ENCODE measurements at regions not wholly inside any gene's neighbourhood (a gene's known extent, or its start where the extent isn't known, plus 50 kb on each side); places are given as distances from the start of the nearest gene placed in this dataset.
"Not testable (repeated sequence)": the region's sequence is repeated elsewhere in the genome, so short reads cannot be mapped to it uniquely, and the experiment has no call there.

DNA sequence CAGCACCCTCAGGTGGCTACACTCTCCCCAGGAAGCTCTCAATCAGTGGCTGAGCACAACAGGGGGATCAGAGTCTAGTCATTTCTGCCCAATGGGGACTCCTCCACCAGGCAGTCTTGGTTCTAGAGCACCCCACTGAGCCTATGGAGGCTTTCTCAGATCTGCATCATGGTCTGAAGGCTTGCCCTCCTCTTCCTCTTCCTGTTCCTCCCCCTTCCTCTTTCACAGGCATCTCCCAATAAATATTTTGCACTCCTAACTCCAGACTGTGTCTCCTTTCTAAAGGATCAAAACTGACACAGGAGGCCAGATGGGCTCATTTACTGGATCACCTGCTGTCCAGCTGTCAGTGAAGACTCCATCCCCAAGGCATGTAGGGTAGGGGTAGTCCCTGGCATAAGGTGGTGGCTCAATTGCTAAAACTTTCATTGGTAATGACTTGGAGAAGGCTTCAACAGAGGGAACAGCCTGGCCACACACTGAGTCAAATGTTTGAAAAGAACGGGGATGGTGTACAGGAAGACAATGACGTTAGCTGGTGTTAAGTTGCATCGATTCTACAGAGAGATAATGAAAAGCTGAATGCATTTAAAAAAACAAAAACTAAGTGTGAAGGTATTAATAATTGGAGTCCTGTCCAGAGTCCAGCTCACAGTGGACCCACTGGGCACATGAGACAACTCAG lies 84.2 kb upstream of the SLC2A1 start:
- no peak for DNase-seq (ENCODE audit: low read depth in 2 of 2)

DNA sequence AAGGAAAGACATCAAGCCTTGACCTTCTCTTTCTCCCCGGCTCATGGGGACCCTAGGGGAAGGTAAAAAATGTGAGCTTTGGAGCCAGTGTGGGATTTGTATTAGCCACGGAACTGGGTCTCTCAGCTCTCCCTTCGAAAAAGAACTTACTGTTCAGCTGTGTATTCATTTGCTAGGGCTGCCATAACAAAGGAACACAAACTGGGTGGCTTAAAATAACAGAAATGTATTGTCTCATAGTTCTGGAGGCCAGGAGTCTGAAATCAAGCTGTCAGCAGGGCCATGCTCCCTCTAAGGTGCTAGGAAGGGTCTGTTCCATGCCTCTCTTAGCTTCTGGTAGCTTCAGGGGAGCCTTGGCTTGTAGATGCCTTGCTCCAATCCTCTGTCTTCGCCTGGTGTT lies 83.5 kb upstream of the SLC2A1 start:
- no peak for DNase-seq (ENCODE audit: low read depth in 2 of 2)

DNA sequence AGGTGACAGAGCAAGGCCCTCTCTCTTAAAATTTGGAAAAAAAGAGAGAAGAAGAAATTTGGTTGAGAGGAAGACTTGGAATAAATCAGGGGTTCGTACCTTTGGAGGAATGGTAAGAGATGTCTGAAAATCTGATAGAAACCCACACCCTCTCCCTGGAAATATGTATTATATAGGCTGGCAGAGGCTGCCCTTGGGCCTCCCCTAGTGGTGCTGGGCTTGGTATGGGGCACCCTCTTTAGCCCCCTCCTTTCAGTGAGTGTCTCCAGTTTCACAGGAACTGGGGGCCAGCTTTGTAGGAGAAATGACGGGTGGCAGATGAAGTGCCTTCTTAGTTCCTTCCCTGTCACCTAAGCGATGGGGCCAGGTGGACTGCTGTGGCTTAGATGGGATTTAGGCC lies 82.9 kb upstream of the SLC2A1 start:
- DNase-seq (ENCODE audit: low read depth in 2 of 2), result no peak

DNA sequence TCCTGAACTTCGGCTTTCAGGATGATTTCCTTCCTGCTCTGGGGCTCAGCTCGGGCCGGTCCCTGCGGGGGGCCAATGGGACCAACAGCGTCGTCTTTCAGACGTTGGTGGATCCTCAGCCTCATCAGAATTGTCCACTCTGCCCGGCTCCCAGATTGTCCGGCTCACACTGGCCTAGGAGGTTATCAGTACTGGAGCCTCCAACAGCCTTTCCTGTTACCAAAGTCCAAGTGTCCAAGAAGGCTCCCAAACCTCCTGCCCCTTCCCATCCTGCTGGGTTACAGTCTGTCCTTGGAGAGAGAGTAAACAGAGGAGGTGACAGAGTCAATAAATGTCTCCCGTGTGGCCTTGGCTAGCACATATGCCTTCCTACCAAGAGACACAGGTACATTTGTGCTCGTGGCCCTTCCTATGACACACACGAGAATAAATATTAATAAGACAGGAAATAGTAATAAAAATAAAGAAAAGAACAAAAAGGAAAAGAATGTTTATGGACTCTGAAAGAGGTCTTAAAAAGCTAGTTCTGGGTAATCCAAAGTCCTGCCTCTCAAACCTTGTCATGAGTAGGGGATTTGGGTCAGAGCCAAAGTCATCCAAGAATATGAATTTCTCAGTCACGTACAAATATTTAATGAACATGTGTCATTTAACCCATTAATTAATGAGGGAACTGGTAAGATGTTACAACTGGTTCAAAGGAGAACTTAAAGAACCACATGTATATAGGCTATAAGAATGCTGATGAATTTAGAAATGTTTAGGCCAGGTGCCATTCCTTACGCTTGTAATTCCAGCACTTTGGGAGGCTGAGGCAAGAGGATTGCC lies 80.8 kb upstream of the SLC2A1 start:
- no peak for DNase-seq (ENCODE audit: low read depth in 2 of 2)

DNA sequence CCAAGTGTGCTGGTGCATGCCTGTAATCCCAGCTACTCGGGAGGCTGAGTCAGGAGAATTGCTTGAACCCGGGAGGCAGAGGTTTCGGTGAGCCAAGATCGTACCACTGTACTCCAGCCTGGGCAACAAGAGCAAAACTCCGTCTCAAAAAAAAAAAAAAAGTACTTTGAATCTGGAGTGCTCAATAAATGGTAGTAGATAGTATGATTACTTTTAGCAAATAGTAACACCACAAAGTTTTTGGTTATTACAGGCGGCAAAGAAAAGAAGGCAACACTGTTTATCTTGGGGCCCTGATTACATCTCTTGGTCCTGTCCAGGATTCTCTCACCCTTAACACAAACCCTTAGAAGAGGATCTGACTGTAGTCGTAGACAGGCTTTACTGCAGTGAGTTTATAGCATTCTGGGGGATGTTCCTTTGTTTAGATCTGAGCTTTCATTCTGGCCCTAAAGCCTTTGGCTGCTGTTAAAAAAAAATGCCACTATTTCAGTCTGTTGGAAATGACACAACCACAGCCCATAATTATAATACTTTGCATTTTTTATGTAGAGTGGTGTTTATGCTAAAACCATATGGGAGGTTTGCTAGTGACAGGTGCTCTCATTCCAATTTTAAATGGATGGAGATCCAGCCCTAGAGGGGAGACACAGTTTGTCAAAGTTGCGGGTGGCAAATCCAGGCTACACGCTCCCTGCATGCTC lies 79.7 kb upstream of the SLC2A1 start:
- no peak for DNase-seq (ENCODE audit: low read depth in 2 of 2)

DNA sequence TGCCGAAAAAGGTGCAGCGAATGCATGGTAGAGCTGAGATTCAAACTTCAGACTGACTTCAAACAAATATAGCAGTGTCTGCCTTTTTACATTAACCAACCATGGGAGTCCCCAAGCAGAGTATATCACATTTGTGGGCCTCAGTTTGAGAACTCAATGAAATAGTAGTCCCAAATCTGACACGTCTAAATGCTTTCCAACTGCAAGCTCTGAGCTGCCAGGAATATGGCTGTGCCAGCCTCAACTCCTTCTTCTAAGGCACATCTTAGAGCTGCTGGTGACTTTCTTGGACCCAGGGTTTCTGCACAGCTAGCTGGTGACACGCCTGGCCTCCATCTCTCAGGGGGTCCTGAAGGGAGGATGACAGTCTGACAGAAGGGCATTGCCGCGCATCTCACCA lies 78.8 kb upstream of the SLC2A1 start:
- DNase-seq (ENCODE audit: low read depth in 2 of 2), result no peak

DNA sequence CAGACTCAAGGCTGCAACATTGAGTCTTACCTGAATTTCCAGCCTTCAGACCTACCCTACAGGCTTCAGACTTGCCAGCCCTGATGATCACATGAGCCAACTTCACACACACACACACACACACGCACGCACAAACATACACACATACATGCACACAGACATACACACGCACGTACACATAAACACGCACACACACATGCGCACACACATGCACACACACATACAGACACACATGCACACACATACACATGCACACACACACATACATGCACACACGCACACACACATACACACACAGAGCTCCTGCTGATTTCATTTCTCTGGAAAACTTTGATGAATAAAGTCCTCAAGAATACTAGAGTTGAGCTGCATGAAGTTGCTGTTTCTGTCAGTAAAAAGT lies 78.3 kb upstream of the SLC2A1 start:
- no peak for DNase-seq (ENCODE audit: low read depth in 2 of 2)

DNA sequence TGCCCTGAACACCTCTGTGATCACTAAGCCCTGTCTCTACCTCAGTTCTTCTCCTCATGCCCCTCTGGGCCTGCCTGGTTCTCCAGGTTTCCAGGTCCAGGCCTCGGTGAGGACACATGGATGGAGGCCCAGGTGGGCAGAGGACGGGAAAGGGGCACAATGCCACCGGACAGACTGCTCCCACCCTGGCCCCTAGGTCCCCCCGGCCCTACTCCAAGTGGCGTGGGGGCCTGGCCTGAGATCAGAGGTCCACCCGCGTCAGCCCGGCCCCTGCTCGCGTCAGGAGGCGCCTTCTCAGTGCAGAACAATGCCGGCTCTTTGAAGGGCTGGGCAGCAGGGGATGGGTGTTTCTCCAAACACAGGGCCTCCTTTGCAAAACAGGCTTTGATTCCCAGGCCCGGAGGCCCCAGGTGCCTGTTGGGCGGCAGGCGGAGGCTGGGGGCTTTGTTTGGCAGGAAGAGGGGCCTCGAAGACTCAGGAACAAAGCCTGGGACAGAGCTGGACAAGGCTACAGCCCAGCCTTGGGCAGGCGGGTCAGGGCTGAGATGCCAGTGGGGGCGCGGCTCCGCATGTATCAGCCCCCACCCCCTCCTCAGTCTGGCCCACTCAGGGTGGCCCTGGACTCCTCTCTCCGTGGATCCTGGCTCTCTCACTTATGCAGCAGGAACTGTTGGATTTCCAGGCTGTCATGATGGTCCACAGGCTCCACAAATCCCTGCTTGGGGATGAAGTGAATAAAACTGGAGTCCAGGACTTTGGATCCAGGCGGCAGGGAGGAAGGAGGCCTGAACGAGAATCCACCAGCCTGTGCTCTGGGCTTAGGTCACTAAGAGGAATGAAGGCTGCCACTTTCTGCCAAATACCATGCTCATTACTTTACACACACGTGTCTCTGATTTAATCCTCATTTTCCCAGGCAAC lies 77.4 kb upstream of the SLC2A1 start:
- DNase-seq (ENCODE audit: low read depth in 2 of 2), result no peak

DNA sequence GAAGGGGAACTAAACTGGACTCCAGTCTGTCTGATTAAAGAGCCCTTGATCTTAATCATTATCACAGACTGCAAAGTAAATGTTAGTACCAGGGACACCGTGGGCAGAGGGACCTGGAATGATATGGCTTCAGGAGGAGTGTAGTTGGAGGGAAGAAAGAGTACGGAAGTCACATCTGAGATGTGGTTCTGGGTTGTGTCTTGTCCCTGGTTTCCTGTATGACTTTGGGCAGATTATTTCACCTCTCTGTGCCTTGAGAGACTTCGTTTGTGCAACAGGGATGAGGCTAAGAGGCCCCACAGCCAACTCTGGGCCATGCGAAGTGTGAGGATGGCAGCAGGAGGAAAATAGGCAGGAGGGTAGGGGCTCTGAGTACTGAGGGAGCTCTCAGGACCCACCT lies 76.1 kb upstream of the SLC2A1 start:
- no peak for DNase-seq (ENCODE audit: low read depth in 2 of 2)

DNA sequence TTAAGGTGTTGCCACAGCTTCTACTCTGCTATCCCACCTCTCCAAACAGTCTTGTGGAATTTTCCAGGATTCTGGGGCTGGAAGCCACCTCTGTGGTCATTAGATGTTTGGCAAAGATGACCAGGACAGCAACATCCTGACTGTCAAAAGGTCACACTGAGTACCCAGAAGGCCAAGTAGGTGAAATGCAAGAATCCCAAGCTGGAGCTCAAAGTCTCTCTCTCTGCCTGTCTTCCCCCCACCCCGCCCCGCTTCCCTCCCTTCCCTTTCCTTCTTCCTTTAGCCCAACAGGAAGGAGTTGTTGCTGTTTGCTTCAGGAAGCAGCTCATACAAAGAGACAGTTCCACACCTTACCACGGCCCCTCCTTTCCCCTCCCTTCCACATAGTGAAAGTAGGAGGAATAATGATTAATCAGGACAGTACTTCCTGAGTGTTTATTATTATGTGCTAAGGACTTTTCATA lies 75.6 kb upstream of the SLC2A1 start:
- no peak for DNase-seq (ENCODE audit: low read depth in 2 of 2)

DNA sequence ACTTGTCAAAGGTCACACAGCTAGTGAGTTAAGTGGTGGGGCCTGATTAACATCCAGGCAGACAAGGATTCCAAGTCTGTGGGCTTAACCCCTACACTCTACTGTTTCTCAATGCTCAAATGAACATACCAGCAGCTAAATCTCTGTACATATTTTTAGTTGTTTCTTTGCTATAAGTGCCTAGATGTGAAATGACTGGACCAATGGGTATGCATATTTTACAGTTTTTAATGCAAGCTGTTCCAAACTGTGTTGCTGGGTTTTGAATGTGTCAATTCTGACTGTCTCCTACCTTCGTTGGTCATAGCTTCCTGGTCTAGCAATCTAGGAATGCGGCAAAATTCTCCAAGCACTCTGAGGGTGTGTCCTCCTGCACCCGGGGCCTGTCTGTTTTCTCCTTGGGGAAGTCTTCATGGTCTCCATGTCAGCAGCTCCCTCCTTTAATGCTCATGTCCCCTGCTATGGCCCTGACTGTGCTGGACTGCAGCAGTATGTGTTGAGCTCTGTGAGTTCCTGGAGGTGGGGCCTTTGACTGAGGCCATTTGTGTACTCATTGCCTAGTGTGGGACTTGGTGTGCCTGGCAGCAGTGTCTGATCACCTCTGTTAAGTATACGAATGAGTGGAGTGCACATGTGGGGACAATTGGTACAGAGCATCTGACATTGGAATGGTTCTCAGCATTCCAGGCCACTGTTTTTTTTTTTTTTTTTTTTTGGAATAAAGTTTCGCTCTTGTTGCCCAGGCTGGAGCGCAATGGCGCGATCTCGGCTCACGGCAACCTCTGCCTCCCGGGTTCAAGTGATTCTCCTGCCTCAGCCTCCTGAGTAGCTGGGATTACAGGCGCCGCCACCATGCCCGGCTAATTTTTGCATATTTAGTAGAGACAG lies 72.9 kb upstream of the SLC2A1 start:
- no peak for DNase-seq (ENCODE audit: low read depth in 2 of 2)

DNA sequence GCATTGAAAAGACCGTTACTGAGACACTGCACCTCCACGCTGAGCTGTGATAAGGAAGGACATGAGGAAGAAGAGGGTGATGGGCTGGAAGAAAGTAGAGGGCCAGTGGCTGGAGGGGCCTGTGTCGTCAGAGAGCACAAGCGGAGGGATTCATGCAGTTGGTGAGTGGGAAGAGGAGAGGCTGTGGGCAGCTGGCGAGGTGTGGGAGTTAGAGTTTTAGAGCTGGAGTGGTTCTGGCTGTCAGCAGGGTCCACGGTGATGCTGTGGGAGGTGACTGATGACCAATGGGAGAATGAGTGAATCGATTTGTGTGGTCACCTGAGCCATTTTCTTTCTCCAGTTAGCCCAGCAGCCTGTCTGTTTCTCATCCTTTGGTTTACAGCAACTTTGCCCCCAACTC lies 66.2 kb upstream of the SLC2A1 start:
- DNase-seq (ENCODE audit: low read depth in 2 of 2), result no peak

DNA sequence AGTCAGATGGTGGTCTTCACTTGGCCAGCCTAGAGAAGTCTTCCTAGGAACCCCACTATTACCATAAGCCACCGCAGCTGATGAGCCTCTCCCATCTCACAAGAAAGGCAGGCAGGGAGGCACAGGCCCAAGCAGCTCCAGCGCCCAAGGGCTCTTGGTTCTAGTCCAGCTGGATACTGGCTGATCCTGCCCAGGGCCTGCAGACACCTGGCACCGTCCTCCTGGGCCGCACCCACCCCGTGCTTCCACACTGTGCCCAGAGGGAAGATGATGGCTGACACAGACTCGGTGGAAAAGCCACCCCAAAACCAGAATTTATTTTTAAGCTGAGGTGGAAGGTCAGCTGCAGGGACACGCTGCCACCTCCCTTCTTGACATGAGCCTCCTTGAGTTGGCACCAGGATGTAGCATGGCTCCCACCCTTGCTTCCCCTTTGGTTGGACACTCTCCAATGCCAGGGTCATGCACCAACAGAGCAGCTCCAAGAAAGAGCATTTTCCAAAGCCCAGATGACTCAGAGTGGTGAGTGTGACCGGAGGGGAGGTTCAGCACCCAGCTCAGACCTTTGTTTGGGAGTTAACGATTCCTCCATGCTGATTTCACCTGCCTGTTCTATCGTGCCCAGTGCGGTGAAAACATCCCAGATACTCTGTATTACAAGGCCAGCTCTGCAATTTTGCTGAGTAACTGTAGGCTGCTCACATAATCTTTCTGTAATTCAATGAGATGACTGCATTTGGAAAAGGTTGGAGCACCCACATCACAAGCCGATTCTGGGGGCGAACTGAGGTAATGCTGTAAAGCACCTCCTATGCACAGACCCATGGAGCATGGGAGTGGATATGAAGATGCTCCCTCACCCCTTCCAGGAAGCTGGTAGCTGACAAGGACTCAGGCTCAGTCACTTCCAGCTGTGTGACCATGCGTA lies 63.1 kb upstream of the SLC2A1 start:
- no peak for DNase-seq (ENCODE audit: low read depth in 2 of 2)

DNA sequence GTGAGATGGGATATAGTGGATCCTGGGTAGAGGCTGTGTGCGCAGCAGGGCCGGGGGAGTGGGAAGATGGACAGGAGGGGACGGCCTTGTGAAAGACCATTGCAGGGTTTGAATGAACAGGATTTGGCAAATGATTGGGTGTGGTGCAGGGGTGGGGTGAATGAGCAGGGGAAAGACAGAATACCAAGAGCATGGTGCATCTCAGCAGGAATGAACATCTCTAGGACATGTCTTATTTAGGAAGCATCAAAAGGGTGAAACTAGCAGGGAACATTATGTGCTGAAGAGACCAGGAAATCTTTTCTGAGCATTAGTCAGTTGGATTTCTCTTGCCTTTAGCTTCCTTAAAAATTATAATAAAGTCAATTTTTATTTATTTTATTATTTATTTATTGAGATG lies 60.6 kb upstream of the SLC2A1 start:
- no peak for DNase-seq (ENCODE audit: low read depth in 2 of 2)

DNA sequence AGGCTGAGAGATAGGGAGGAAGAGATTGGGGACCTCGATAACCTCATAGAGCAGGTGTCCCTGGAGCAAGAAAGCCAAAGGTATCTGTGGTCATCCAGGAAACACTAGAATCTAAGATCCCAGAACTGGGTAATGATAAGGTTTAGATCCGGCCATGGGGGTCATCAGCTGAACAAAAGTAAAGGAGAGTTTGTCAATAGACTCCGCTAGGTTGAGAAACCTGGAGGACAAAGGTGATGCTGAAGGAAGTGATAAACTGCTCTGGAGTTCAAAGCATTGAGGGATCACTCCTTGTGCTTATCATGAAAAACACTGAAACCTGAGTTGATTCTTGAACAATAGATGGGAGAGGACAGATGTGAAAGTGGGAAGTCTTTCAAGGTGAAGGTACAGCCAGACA lies 59.5 kb upstream of the SLC2A1 start:
- DNase-seq (ENCODE audit: low read depth in 2 of 2), result no peak

DNA sequence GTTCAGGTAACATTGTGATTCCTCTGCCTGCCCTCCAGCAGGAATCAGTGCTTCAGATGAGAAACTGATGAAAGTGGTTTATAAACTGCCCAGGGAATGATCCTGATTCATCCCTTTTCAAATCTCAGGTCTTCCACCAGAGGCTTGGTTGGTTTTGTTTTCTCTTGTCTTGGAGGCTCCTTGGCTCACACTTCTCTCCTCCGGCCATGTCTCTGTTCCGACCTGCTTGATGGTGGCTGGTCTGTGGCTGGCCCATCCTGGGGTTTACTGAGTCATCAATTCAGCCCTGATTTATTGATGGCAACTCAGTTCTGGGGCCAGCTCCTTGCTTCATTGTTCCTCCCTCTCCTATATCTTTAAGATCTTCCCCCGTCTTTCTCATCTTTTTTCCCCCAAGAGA lies 56.6 kb upstream of the SLC2A1 start:
- DNase-seq (ENCODE audit: low read depth in 2 of 2), result no peak

DNA sequence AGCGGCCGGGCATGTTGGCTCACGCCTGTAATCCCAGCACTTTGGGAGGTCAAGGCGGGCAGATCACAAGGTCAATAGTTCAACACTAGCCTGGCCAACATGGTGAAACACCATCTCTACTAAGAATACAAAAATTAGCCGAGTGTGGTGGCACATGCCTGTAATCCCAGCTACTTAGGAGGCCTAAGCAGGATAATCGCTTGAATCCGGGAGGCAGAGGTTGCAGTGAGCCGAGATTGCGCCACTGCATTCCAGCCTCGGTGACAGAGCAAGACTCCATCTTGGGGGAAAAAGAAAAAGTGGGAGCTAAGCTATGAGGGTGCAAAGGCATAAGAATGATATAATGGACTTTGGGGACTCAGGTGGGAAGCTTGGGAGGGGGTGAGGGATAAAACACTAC lies 55.9 kb upstream of the SLC2A1 start:
- not testable (repeated sequence) for DNase-seq (ENCODE audit: low read depth in 2 of 2)

DNA sequence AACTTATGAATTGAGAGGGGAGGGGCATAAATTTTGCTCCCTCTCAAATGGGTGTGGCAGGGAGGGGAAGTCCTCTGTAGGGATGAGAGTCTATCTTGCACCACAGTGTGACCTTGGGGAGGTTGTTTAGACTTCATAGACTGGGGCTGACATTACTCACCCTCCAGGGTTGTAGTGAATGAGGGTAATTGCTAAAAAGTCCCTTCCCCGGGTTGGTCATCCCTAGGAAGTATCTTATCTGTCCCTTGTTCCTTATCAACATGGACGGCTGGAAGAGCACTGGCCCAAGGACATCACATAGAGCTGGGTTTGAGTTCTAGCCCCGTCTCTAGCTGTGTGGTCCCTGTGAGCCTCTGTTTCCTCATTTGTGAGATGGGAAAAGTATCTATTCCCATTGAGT lies 52.4 kb upstream of the SLC2A1 start:
- no peak for DNase-seq (ENCODE audit: low read depth in 2 of 2)

DNA sequence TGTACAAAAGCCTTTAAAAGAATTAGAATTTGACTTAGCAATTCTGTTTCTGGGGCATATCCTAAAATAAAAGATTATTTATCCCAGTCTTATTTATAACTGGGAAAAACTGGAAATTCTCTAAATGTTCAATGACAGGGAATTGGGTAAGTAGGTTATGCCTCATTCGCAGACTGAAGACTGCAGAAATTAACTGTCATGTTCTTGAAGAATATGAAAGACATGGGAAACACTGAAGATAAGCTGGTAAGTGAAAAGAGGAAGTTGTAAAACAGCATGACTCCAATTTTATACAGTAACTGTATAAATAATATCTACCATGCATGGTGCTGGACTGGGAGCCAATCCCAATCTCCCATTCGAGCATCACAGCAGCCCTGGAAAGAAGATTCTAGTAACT lies 50.6 kb upstream of the SLC2A1 start:
- no peak for DNase-seq (ENCODE audit: low read depth in 2 of 2)
